Muscle layer of duodenum (tissue), 2 donors: ENCODE measurements at regions not wholly inside any gene's neighbourhood (a gene's known extent, or its start where the extent isn't known, plus 50 kb on each side); places are given as distances from the start of the nearest gene placed in this dataset.

Source experiments
- H3K27ac ChIP-seq: one replicate; pipeline ENCODE4 v1.7.0; 2013; ENCODE audit warnings: mild to moderate bottlenecking, low read length
- H3K27me3 ChIP-seq: one replicate; pipeline ENCODE4 v1.7.0; 2013; ENCODE audit warnings: low read depth, mild to moderate bottlenecking, control low read depth, low read length
- H3K36me3 ChIP-seq, 2 donors: one replicate each; pipeline ENCODE4 v1.7.0; 2013; ENCODE audit warnings: low read length in 2 of 2, control low read depth in 1 of 2, mild to moderate bottlenecking in 1 of 2; ENCODE audit not compliant: insufficient read depth in 2 of 2, control insufficient read depth in 1 of 2
- H3K4me1 ChIP-seq, 2 donors: one replicate each; pipeline ENCODE4 v1.7.0; 2013; ENCODE audit warnings: low read length in 2 of 2, mild to moderate bottlenecking in 2 of 2, control low read depth in 1 of 2, moderate library complexity in 1 of 2; ENCODE audit not compliant: insufficient read depth in 2 of 2, control insufficient read depth in 1 of 2
- H3K4me3 ChIP-seq, 2 donors: one replicate each; pipeline ENCODE4 v1.7.0; 2013; ENCODE audit warnings: low read length in 2 of 2, low read depth in 1 of 2, mild to moderate bottlenecking in 1 of 2
- H3K9me3 ChIP-seq, 2 donors: one replicate each; pipeline ENCODE4 v1.7.0; 2013; ENCODE audit warnings: low read length in 2 of 2, control low read depth in 1 of 2, mild to moderate bottlenecking in 1 of 2; ENCODE audit not compliant: control insufficient read depth in 1 of 2
- donor health status: healthy.

GRCh38 chr1:13922466-13923110 is 222.6 kb downstream of the PRDM2 start:
- H3K9me3 ChIP-seq = no peaks in the 10 kb centered on the region
- H3K27me3 ChIP-seq = no peaks in the 10 kb centered on the region
- no peak overlapping the region for H3K4me3 ChIP-seq
- H3K27ac ChIP-seq = no peak overlapping the region
- no peaks in the 10 kb centered on the region for H3K36me3 ChIP-seq
- no peaks in the 10 kb centered on the region for H3K4me1 ChIP-seq

GRCh38 chr1:13926556-13926955 is 226.6 kb downstream of the PRDM2 start:
- H3K36me3 ChIP-seq = no peaks in the 10 kb centered on the region
- H3K4me3 ChIP-seq = no peak overlapping the region
- no peaks in the 10 kb centered on the region for H3K9me3 ChIP-seq
- H3K27ac ChIP-seq = no peak overlapping the region
- H3K27me3 ChIP-seq = no peaks in the 10 kb centered on the region
- H3K4me1 ChIP-seq = no peaks in the 10 kb centered on the region

- H3K4me1 ChIP-seq = no peaks in the 10 kb centered on the region
- no peaks in the 10 kb centered on the region for H3K27me3 ChIP-seq
- no peak overlapping the region for H3K4me3 ChIP-seq
- H3K36me3 ChIP-seq = no peaks in the 10 kb centered on the region
- no peak overlapping the region for H3K27ac ChIP-seq
- H3K9me3 ChIP-seq = no peaks in the 10 kb centered on the region
Observed at GRCh38 chr1:13927736-13928135, 227.7 kb downstream of the PRDM2 start.

- Histone ChIP-seq H3K36me3 (no peaks in the 10 kb centered on the region), H3K27me3 (no peaks in the 10 kb centered on the region), H3K4me1 (no peaks in the 10 kb centered on the region), H3K9me3 (no peaks in the 10 kb centered on the region), H3K27ac (no peak overlapping the region), H3K4me3 (no peak overlapping the region)
Observed at GRCh38 chr1:13929313-13929712, 229.3 kb downstream of the PRDM2 start.

- Histone ChIP-seq H3K9me3 (no peaks in the 10 kb centered on the region), H3K27ac (no peak overlapping the region), H3K4me1 (no peaks in the 10 kb centered on the region), H3K36me3 (no peaks in the 10 kb centered on the region), H3K4me3 (no peak overlapping the region), H3K27me3 (no peaks in the 10 kb centered on the region)
Observed at GRCh38 chr1:13930151-13930550, 230.2 kb downstream of the PRDM2 start.

- H3K36me3 ChIP-seq = no peaks in the 10 kb centered on the region
- H3K9me3 ChIP-seq = no peaks in the 10 kb centered on the region
- no peaks in the 10 kb centered on the region for H3K4me1 ChIP-seq
- no peak overlapping the region for H3K27ac ChIP-seq
- no peaks in the 10 kb centered on the region for H3K27me3 ChIP-seq
- no peak overlapping the region for H3K4me3 ChIP-seq
Observed at GRCh38 chr1:13931226-13931625, 231.2 kb downstream of the PRDM2 start.

- H3K4me3 ChIP-seq = no peak overlapping the region
Observed at GRCh38 chr1:13935336-13935735, 235.3 kb downstream of the PRDM2 start.

GRCh38 chr1:13941315-13941714 is 241.3 kb downstream of the PRDM2 start:
- H3K27ac ChIP-seq = no peak overlapping the region
- no peaks in the 10 kb centered on the region for H3K4me1 ChIP-seq
- no peaks in the 10 kb centered on the region for H3K36me3 ChIP-seq
- no peaks in the 10 kb centered on the region for H3K27me3 ChIP-seq
- no peak overlapping the region for H3K4me3 ChIP-seq
- peaks cover 0 to 3% of the 10 kb centered on the region in 2 donors for H3K9me3 ChIP-seq

More at GRCh38 chr1:13935336-13935735, 235.3 kb downstream of the PRDM2 start:
- Histone ChIP-seq H3K36me3 (no peaks in the 10 kb centered on the region), H3K27me3 (no peaks in the 10 kb centered on the region), H3K4me1 (no peaks in the 10 kb centered on the region), H3K9me3 (no peaks in the 10 kb centered on the region), H3K27ac (no peak overlapping the region)

- no peaks in the 10 kb centered on the region for H3K4me1 ChIP-seq
- H3K9me3 ChIP-seq = peaks cover 0 to 3% of the 10 kb centered on the region in 2 donors
- no peak overlapping the region for H3K27ac ChIP-seq
- no peak overlapping the region for H3K4me3 ChIP-seq
- no peaks in the 10 kb centered on the region for H3K27me3 ChIP-seq
- H3K36me3 ChIP-seq = no peaks in the 10 kb centered on the region
Observed at GRCh38 chr1:13943055-13943454, 243.1 kb downstream of the PRDM2 start.

- Histone ChIP-seq H3K4me1 (no peaks in the 10 kb centered on the region), H3K27ac (no peak overlapping the region), H3K36me3 (no peaks in the 10 kb centered on the region)
Observed at GRCh38 chr1:13945856-13946255, 245.9 kb downstream of the PRDM2 start.

GRCh38 chr1:13947658-13948057 is 247.7 kb downstream of the PRDM2 start:
- Histone ChIP-seq H3K4me1 (no peaks in the 10 kb centered on the region), H3K36me3 (no peaks in the 10 kb centered on the region), H3K27me3 (no peaks in the 10 kb centered on the region), H3K4me3 (no peak overlapping the region), H3K9me3 (peaks cover 0 to 3% of the 10 kb centered on the region in 2 donors), H3K27ac (no peak overlapping the region)

More at GRCh38 chr1:13945856-13946255, 245.9 kb downstream of the PRDM2 start:
- Histone ChIP-seq H3K9me3 (peaks cover 0 to 3% of the 10 kb centered on the region in 2 donors), H3K4me3 (no peak overlapping the region), H3K27me3 (no peaks in the 10 kb centered on the region)

- no peak overlapping the region for H3K27ac ChIP-seq
Observed at GRCh38 chr1:13948396-13948795, 248.4 kb downstream of the PRDM2 start.

More at GRCh38 chr1:13948396-13948795, 248.4 kb downstream of the PRDM2 start:
- Histone ChIP-seq H3K4me1 (no peaks in the 10 kb centered on the region), H3K27me3 (no peaks in the 10 kb centered on the region), H3K9me3 (no peaks in the 10 kb centered on the region), H3K36me3 (no peaks in the 10 kb centered on the region), H3K4me3 (no peak overlapping the region)
